ENCODE measurements at regions not wholly inside any gene's neighbourhood (a gene's known extent, or its start where the extent isn't known, plus 50 kb on each side); places are given as distances from the start of the nearest gene placed in this dataset.

DNA sequence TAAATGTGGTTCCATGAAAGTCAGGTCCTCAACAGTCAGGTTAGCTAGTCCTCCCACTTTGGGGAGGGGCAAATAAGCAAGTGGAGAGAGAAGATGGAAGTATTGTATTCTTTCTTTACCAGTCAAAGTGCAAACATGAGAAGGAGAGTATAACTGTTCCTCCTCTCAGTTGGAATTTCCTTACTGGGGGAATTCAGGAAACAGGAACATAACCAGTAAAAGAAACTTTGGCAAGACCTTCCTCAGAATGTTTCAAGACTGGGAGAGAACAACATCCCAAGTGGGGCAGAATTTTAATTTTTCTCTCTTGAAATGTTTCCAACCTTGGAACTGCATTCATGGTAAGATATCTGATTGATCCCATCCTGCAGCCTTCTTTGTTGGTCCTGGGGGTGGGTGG lies 552.4 kb upstream of the TNP1 start:
- TF ChIP-seq, protein P1, sequence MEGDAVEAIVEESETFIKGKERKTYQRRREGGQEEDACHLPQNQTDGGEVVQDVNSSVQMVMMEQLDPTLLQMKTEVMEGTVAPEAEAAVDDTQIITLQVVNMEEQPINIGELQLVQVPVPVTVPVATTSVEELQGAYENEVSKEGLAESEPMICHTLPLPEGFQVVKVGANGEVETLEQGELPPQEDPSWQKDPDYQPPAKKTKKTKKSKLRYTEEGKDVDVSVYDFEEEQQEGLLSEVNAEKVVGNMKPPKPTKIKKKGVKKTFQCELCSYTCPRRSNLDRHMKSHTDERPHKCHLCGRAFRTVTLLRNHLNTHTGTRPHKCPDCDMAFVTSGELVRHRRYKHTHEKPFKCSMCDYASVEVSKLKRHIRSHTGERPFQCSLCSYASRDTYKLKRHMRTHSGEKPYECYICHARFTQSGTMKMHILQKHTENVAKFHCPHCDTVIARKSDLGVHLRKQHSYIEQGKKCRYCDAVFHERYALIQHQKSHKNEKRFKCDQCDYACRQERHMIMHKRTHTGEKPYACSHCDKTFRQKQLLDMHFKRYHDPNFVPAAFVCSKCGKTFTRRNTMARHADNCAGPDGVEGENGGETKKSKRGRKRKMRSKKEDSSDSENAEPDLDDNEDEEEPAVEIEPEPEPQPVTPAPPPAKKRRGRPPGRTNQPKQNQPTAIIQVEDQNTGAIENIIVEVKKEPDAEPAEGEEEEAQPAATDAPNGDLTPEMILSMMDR (IDR thresholded peaks at IDR 0.05), result no peak
- TF ChIP-seq POLR2AphosphoS5 (IDR thresholded peaks at IDR 0.05), result no peak
